ENCODE measurements at regions not wholly inside any gene's neighbourhood (a gene's known extent, or its start where the extent isn't known, plus 50 kb on each side); places are given as distances from the start of the nearest gene placed in this dataset.

GRCh38 chr11:112628676-112629075, 332.5 kb upstream of the NCAM1 start:
- in situ Hi-C loops (cut with HindIII; ENCODE audit: low pct_unique_long_range_greater_than_20kb, low sequenced_read_pairs) (no loop called here), intact Hi-C loops (cut with micrococcal nuclease; ENCODE audit: unreplicated experiment) (no loop called here)
- DNase-seq (ENCODE audit: low read depth, low spot score) (no peak), ATAC-seq (no peak)
- Histone ChIP-seq H3K36me3 (ENCODE audit: control insufficient read depth, insufficient read depth, low read length) (no peaks in the 10 kb centered on the region), H3K4me3 (ENCODE audit: low read depth in 2 of 2, low read length in 2 of 2) (no peak overlapping the region), H3K27ac (ENCODE audit: low read length) (no peak overlapping the region), H3K9me3 (ENCODE audit: control insufficient read depth, insufficient read depth, low read depth, low read length) (no peaks in the 10 kb centered on the region), H3K4me1 (ENCODE audit: control insufficient read depth, insufficient read depth, low read length) (no peaks in the 10 kb centered on the region), H3K27me3 (ENCODE audit: control insufficient read depth, insufficient read depth, low read length) (no peaks in the 10 kb centered on the region)
- POLR2A ChIA-PET, result no interaction called here
- BruUV-seq (replicated peaks), result no TSS peak
- TF ChIP-seq SIN3A (IDR thresholded peaks at IDR 0.05; ENCODE audit: borderline replicate concordance, insufficient read depth, low read depth, low read length) (no peak), CTCF (IDR thresholded peaks at IDR 0.05) (no peak), REST (IDR thresholded peaks at IDR 0.05; ENCODE audit: insufficient read depth in 1 of 2, low read depth in 2 of 2, low read length in 1 of 2) (no peak), POLR2AphosphoS5 (IDR thresholded peaks at IDR 0.05; ENCODE audit: low read depth, low read length) (no peak)
- CTCF ChIA-PET, result no interaction called here

GRCh38 chr11:112630496-112630895, 330.7 kb upstream of the NCAM1 start:
- in situ Hi-C loops (cut with HindIII; ENCODE audit: low pct_unique_long_range_greater_than_20kb, low sequenced_read_pairs) (no loop called here), intact Hi-C loops (cut with micrococcal nuclease; ENCODE audit: unreplicated experiment) (no loop called here)
- Histone ChIP-seq H3K36me3 (ENCODE audit: control insufficient read depth, insufficient read depth, low read length) (no peaks in the 10 kb centered on the region), H3K9me3 (ENCODE audit: control insufficient read depth, insufficient read depth, low read depth, low read length) (no peaks in the 10 kb centered on the region), H3K27ac (ENCODE audit: low read length) (no peak overlapping the region), H3K4me1 (ENCODE audit: control insufficient read depth, insufficient read depth, low read length) (no peaks in the 10 kb centered on the region), H3K27me3 (ENCODE audit: control insufficient read depth, insufficient read depth, low read length) (no peaks in the 10 kb centered on the region), H3K4me3 (ENCODE audit: low read depth in 2 of 2, low read length in 2 of 2) (no peak overlapping the region)
- ChIA-PET POLR2A (no interaction called here), CTCF (no interaction called here)
- TF ChIP-seq SIN3A (IDR thresholded peaks at IDR 0.05; ENCODE audit: borderline replicate concordance, insufficient read depth, low read depth, low read length) (no peak), TCF7L2 (IDR thresholded peaks at IDR 0.05; ENCODE audit: low read depth, low read length) (no peak), REST (IDR thresholded peaks at IDR 0.05; ENCODE audit: insufficient read depth in 1 of 2, low read depth in 2 of 2, low read length in 1 of 2) (no peak), CTCF (IDR thresholded peaks at IDR 0.05) (no peak), POLR2AphosphoS5 (IDR thresholded peaks at IDR 0.05; ENCODE audit: low read depth, low read length) (no peak)
- DNase-seq (ENCODE audit: low read depth, low spot score) (no peak), ATAC-seq (no peak)
- BruUV-seq (replicated peaks), result no TSS peak
